ENCODE measurements at regions not wholly inside any gene's neighbourhood (a gene's known extent, or its start where the extent isn't known, plus 50 kb on each side); places are given as distances from the start of the nearest gene placed in this dataset.
"Not testable (repeated sequence)": the region's sequence is repeated elsewhere in the genome, so short reads cannot be mapped to it uniquely, and the experiment has no call there.

- Mint-ChIP-seq H3K27me3 (ENCODE audit: unreplicated experiment) (peaks cover 18% of the 10 kb centered on the region), H3K9me3 (ENCODE audit: unreplicated experiment) (peaks cover 27% of the 10 kb centered on the region), H3K36me3 (ENCODE audit: unreplicated experiment) (peaks cover 12% of the 10 kb centered on the region)
- not testable (repeated sequence) for H3K27ac Mint-ChIP-seq (ENCODE audit: unreplicated experiment); H3K4me3 Mint-ChIP-seq (ENCODE audit: unreplicated experiment); DNase-seq; H3K4me1 Mint-ChIP-seq (ENCODE audit: low read depth, unreplicated experiment)
Observed at GRCh38 chr18:104264-104663, 54.1 kb upstream of the USP14 start.

- peaks cover 27% of the 10 kb centered on the region for H3K27me3 Mint-ChIP-seq (ENCODE audit: unreplicated experiment)
- peaks cover 22% of the 10 kb centered on the region for H3K36me3 Mint-ChIP-seq (ENCODE audit: unreplicated experiment)
- DNase-seq; H3K4me3 Mint-ChIP-seq (ENCODE audit: unreplicated experiment); H3K27ac Mint-ChIP-seq (ENCODE audit: unreplicated experiment); H3K4me1 Mint-ChIP-seq (ENCODE audit: low read depth, unreplicated experiment): not testable (repeated sequence)
- H3K9me3 Mint-ChIP-seq (ENCODE audit: unreplicated experiment), result peaks cover 37% of the 10 kb centered on the region
Observed at GRCh38 chr18:105161-106053, 53.0 kb upstream of the USP14 start.

GRCh38 chr18:106054-106851 lies 52.1 kb upstream of the USP14 start:
- peaks cover 30% of the 10 kb centered on the region for H3K27me3 Mint-ChIP-seq (ENCODE audit: unreplicated experiment)
- not testable (repeated sequence) for H3K4me1 Mint-ChIP-seq (ENCODE audit: low read depth, unreplicated experiment); H3K4me3 Mint-ChIP-seq (ENCODE audit: unreplicated experiment); DNase-seq; H3K27ac Mint-ChIP-seq (ENCODE audit: unreplicated experiment)
- peaks cover 22% of the 10 kb centered on the region for H3K36me3 Mint-ChIP-seq (ENCODE audit: unreplicated experiment)
- H3K9me3 Mint-ChIP-seq (ENCODE audit: unreplicated experiment), result peaks cover 43% of the 10 kb centered on the region

- H3K27me3 Mint-ChIP-seq (ENCODE audit: unreplicated experiment), result peaks cover 32% of the 10 kb centered on the region
- H3K27ac Mint-ChIP-seq (ENCODE audit: unreplicated experiment), result peak overlapping the region; percentile 19
- H3K4me1 Mint-ChIP-seq (ENCODE audit: low read depth, unreplicated experiment); H3K4me3 Mint-ChIP-seq (ENCODE audit: unreplicated experiment); DNase-seq: not testable (repeated sequence)
- peaks cover 22% of the 10 kb centered on the region for H3K36me3 Mint-ChIP-seq (ENCODE audit: unreplicated experiment)
- peaks cover 47% of the 10 kb centered on the region for H3K9me3 Mint-ChIP-seq (ENCODE audit: unreplicated experiment)
Observed at GRCh38 chr18:106868-107384, 51.4 kb upstream of the USP14 start.

- H3K4me3 Mint-ChIP-seq (ENCODE audit: unreplicated experiment); H3K4me1 Mint-ChIP-seq (ENCODE audit: low read depth, unreplicated experiment); H3K27ac Mint-ChIP-seq (ENCODE audit: unreplicated experiment); DNase-seq: not testable (repeated sequence)
- Mint-ChIP-seq H3K9me3 (ENCODE audit: unreplicated experiment) (peaks cover 47% of the 10 kb centered on the region), H3K27me3 (ENCODE audit: unreplicated experiment) (peaks cover 32% of the 10 kb centered on the region), H3K36me3 (ENCODE audit: unreplicated experiment) (peaks cover 22% of the 10 kb centered on the region)
Observed at GRCh38 chr18:107464-107863, 50.9 kb upstream of the USP14 start.

- Mint-ChIP-seq H3K9me3 (ENCODE audit: unreplicated experiment) (peaks cover 47% of the 10 kb centered on the region), H3K36me3 (ENCODE audit: unreplicated experiment) (peaks cover 22% of the 10 kb centered on the region), H3K27me3 (ENCODE audit: unreplicated experiment) (peaks cover 32% of the 10 kb centered on the region)
- DNase-seq; H3K4me1 Mint-ChIP-seq (ENCODE audit: low read depth, unreplicated experiment); H3K4me3 Mint-ChIP-seq (ENCODE audit: unreplicated experiment); H3K27ac Mint-ChIP-seq (ENCODE audit: unreplicated experiment): not testable (repeated sequence)
Observed at GRCh38 chr18:107947-108664, 50.3 kb upstream of the USP14 start.
